IMR-90 (cell line): ENCODE measurements at regions not wholly inside any gene's neighbourhood (a gene's known extent, or its start where the extent isn't known, plus 50 kb on each side); places are given as distances from the start of the nearest gene placed in this dataset.

Experiments used
- ATAC-seq: fragments of 200-7000 bp; cut with Tn5 transposase; 2 replicates; pipeline ENCODE4 v1.9.1; 2020; ENCODE audit warnings: low read depth, mild to moderate bottlenecking, moderate library complexity
- BruUV-seq: library from RNA; stranded (reverse); fragments of 400-500 nt; replicated peaks from 2 replicates; lab custom pipeline; 2021; lab: Mats Ljungman, UMichigan
- CTCF ChIA-PET: fragments of 300-600 bp; formaldehyde crosslinking; extraction: SDS; loops from one replicate; lab custom pipeline; 2021; ENCODE audit warnings: antibody characterized with exemption; lab: Yijun Ruan, JAX
- POLR2A ChIA-PET: fragments of 300-600 bp; sonication (Branson Sonifier 250); formaldehyde crosslinking; loops from one replicate; lab custom pipeline; 2022; ENCODE audit warnings: antibody characterized with exemption; ENCODE audit not compliant: unreplicated experiment; lab: Charles Lee
- DNase-seq: peaks from one replicate; pipeline ENCODE4 v3.0.0; 2013
- H2AFZ ChIP-seq: replicated peaks from 2 replicates; pipeline ENCODE3; 2013; ENCODE audit warnings: low read length, mild to moderate bottlenecking; ENCODE audit not compliant: poor library complexity
- H2AK5ac ChIP-seq: 2 replicates; pipeline ENCODE4 v1.6.1; 2013; ENCODE audit warnings: low read depth, low read length, inconsistent platforms
- H2AK9ac ChIP-seq: replicated peaks from 2 replicates; pipeline ENCODE3; 2013; ENCODE audit warnings: mild to moderate bottlenecking, low read depth, low read length, moderate library complexity; ENCODE audit not compliant: poor library complexity
- H2BK120ac ChIP-seq: 2 replicates; pipeline ENCODE4 v1.6.1; 2013; ENCODE audit warnings: low read depth, low read length, inconsistent platforms
- H2BK15ac ChIP-seq: 3 replicates; pipeline ENCODE4 v1.6.1; 2013; ENCODE audit warnings: low read depth, low read length, inconsistent platforms
- H2BK20ac ChIP-seq: 2 replicates; pipeline ENCODE4 v1.6.1; 2013; ENCODE audit warnings: low read depth, mild to moderate bottlenecking, inconsistent platforms, low read length, moderate library complexity
- H2BK5ac ChIP-seq: 2 replicates; pipeline ENCODE4 v1.6.1; 2013; ENCODE audit warnings: mild to moderate bottlenecking, low read depth, low read length, inconsistent platforms; ENCODE audit not compliant: poor library complexity, severe bottlenecking
- H3K14ac ChIP-seq: replicated peaks from 2 replicates; pipeline ENCODE4 v1.6.1; 2013; ENCODE audit warnings: low read depth, low read length, inconsistent platforms
- H3K18ac ChIP-seq: 2 replicates; pipeline ENCODE4 v1.6.1; 2013; ENCODE audit warnings: low read depth, low read length, control low read depth
- H3K23ac ChIP-seq: 2 replicates; pipeline ENCODE4 v1.6.1; 2013; ENCODE audit warnings: low read depth, low read length, inconsistent platforms
- H3K27ac ChIP-seq: 2 replicates; pipeline ENCODE4 v1.5.1; 2013; ENCODE audit warnings: mild to moderate bottlenecking, control low read depth, low read length; ENCODE audit not compliant: insufficient read depth
- H3K27me3 ChIP-seq: 2 replicates; pipeline ENCODE4 v1.6.1; 2013; ENCODE audit warnings: low read length; ENCODE audit not compliant: control insufficient read depth, insufficient read depth
- H3K36me3 ChIP-seq: 2 replicates; pipeline ENCODE4 v1.6.1; 2013; ENCODE audit warnings: low read length, mixed read lengths; ENCODE audit not compliant: control insufficient read depth, insufficient read depth
- H3K4ac ChIP-seq: 2 replicates; pipeline ENCODE4 v1.6.1; 2013; ENCODE audit warnings: low read depth, low read length, inconsistent platforms
- H3K4me1 ChIP-seq: 2 replicates; pipeline ENCODE4 v1.6.1; 2013; ENCODE audit warnings: low read length, mixed read lengths; ENCODE audit not compliant: control insufficient read depth, insufficient read depth
- H3K4me2 ChIP-seq: 2 replicates; pipeline ENCODE4 v1.6.1; 2013; ENCODE audit warnings: low read depth, mild to moderate bottlenecking, control low read depth, low read length, moderate library complexity
- H3K4me3 ChIP-seq: 2 replicates; pipeline ENCODE4 v1.5.1; 2013; ENCODE audit warnings: low read depth, mild to moderate bottlenecking, control low read depth, low read length, moderate library complexity; ENCODE audit not compliant: insufficient read depth
- H3K56ac ChIP-seq: 2 replicates; pipeline ENCODE4 v1.6.1; 2013; ENCODE audit warnings: low read length, inconsistent platforms; ENCODE audit not compliant: insufficient read depth; ENCODE audit errors: extremely low read depth
- H3K79me1 ChIP-seq, 2 experiments: 2 replicates each; pipeline ENCODE4 v1.6.1; 2013; ENCODE audit warnings: low read length in 2 of 2, inconsistent platforms in 1 of 2, low read depth in 1 of 2
- H3K9ac ChIP-seq: 2 replicates; pipeline ENCODE4 v1.6.1; 2013; ENCODE audit warnings: low read depth, low read length, control low read depth
- H3K9me1 ChIP-seq: 2 replicates; pipeline ENCODE4 v1.6.1; 2013; ENCODE audit warnings: low read length, inconsistent platforms; ENCODE audit not compliant: insufficient read depth
- H3K9me3 ChIP-seq: 2 replicates; pipeline ENCODE4 v1.6.1; 2013; ENCODE audit warnings: low read length; ENCODE audit not compliant: control insufficient read depth, insufficient read depth
- H4K20me1 ChIP-seq: 2 replicates; pipeline ENCODE4 v1.6.1; 2013; ENCODE audit warnings: low read length, inconsistent platforms; ENCODE audit not compliant: insufficient read depth
- H4K5ac ChIP-seq: 2 replicates; pipeline ENCODE4 v1.6.1; 2013; ENCODE audit warnings: mild to moderate bottlenecking, low read depth, low read length, control low read depth
- H4K8ac ChIP-seq, 2 experiments: 2 replicates each; pipeline ENCODE4 v1.6.1; 2013; ENCODE audit warnings: low read depth in 2 of 2, low read length in 2 of 2, control low read depth in 1 of 2, inconsistent platforms in 1 of 2
- H4K91ac ChIP-seq: 2 replicates; pipeline ENCODE4 v1.6.1; 2013; ENCODE audit warnings: low read depth, low read length, inconsistent platforms; ENCODE audit not compliant: insufficient read depth
- CHD1 ChIP-seq: IDR thresholded peaks from 2 replicates; pipeline ENCODE4 v1.6.1; 2012; ENCODE audit warnings: low read depth, low read length, improper control_type of control experiment
- CTCF ChIP-seq: conservative IDR thresholded peaks from 2 replicates; pipeline ENCODE4 v1.5.1; 2012; ENCODE audit warnings: mild to moderate bottlenecking, low read depth, low read length, improper control_type of control experiment
- ELK1 ChIP-seq: fragments of 150-350 bp; IDR thresholded peaks from 2 replicates; pipeline ENCODE4 v1.6.1; 2016; ENCODE audit warnings: low read depth, mild to moderate bottlenecking, low read length, moderate library complexity, borderline replicate concordance
- FOS ChIP-seq: fragments of 150-350 bp; IDR thresholded peaks from 2 replicates; pipeline ENCODE4 v1.6.1; 2016; ENCODE audit warnings: low read depth, low read length
- MAFK ChIP-seq: IDR thresholded peaks from 2 replicates; pipeline ENCODE4 v1.6.1; 2012; ENCODE audit warnings: low read depth, low read length, improper control_type of control experiment
- RCOR1 ChIP-seq: IDR thresholded peaks from 2 replicates; pipeline ENCODE4 v1.6.1; 2012; ENCODE audit warnings: mild to moderate bottlenecking, low read length, improper control_type of control experiment; ENCODE audit not compliant: insufficient replicate concordance
- SMC3 ChIP-seq: fragments of 150-350 bp; IDR thresholded peaks from 2 replicates; pipeline ENCODE4 v1.6.1; 2016; ENCODE audit warnings: low read depth, mild to moderate bottlenecking, antibody characterized with exemption, low read length, moderate library complexity
- USF2 ChIP-seq: fragments of 150-350 bp; IDR thresholded peaks from 2 replicates; pipeline ENCODE4 v1.6.1; 2017; ENCODE audit warnings: mild to moderate bottlenecking, antibody characterized with exemption, low read length, low read depth
- dilution Hi-C: fragments of 300-500 bp; cut with HindIII; formaldehyde crosslinking; loops from one replicate; pipeline ENCODE4 v1.14.3; 2018; ENCODE audit warnings: low sequenced_read_pairs; ENCODE audit not compliant: unreplicated experiment
- in situ Hi-C: fragments of 300-500 bp; cut with MboI; formaldehyde crosslinking; loops from 3 replicates; pipeline ENCODE4 v1.14.3; 2019; ENCODE audit warnings: low sequenced_read_pairs, inconsistent platforms, mixed read lengths
- intact Hi-C: fragments of 100-400 bp; cut with micrococcal nuclease; formaldehyde crosslinking; loops from 2 replicates; pipeline ENCODE4 v1.10.0; 2022

- no peaks in the 10 kb centered on the region for H4K20me1 ChIP-seq
- H2BK20ac ChIP-seq = no peak overlapping the region
- H3K9me3 ChIP-seq = no peaks in the 10 kb centered on the region
- peaks cover 2% of the 10 kb centered on the region; the same call in 1 of the 2 replicates for H3K27me3 ChIP-seq
- no peak overlapping the region for H2BK15ac ChIP-seq
- H4K5ac ChIP-seq = no peak overlapping the region
- H3K18ac ChIP-seq = no peak overlapping the region
- intact Hi-C loops = no loop called here
- no peaks in the 10 kb centered on the region for H3K36me3 ChIP-seq
- no peak overlapping the region for H2AFZ ChIP-seq
- no peak overlapping the region for H3K9ac ChIP-seq
- H2BK120ac ChIP-seq = no peak overlapping the region
- H3K4ac ChIP-seq = no peak overlapping the region
- H3K23ac ChIP-seq = no peak overlapping the region
- no peak overlapping the region for H2AK9ac ChIP-seq
- no peak overlapping the region for H3K4me2 ChIP-seq
- BruUV-seq = no TSS peak
- no peaks in the 10 kb centered on the region for H3K79me1 ChIP-seq
- H4K91ac ChIP-seq = no peak overlapping the region
- CTCF ChIA-PET = no interaction called here
- H3K4me1 ChIP-seq = no peaks in the 10 kb centered on the region
- no peak overlapping the region for H4K8ac ChIP-seq
- H3K56ac ChIP-seq = no peak overlapping the region
- no peak overlapping the region for H2BK5ac ChIP-seq
- POLR2A ChIA-PET = no interaction called here
- no peak overlapping the region for H3K14ac ChIP-seq
- no peak overlapping the region for H3K27ac ChIP-seq
- H3K4me3 ChIP-seq = no peak overlapping the region
- H2AK5ac ChIP-seq = no peak overlapping the region
- TF ChIP-seq CTCF (no peak), USF2 (no peak), FOS (no peak), MAFK (no peak), CHD1 (no peak), ELK1 (no peak), SMC3 (no peak), RCOR1 (no peak)
- H3K9me1 ChIP-seq = no peaks in the 10 kb centered on the region
- in situ Hi-C loops = no loop called here
- dilution Hi-C loops = no loop called here
- ATAC-seq = no peak
- no peak for DNase-seq
Measured at GRCh38 chr7:25680636-25681035, 452.4 kb upstream of the NPVF start.
